IgD-negative memory B cell (primary cell): ENCODE measurements at regions not wholly inside any gene's neighbourhood (a gene's known extent, or its start where the extent isn't known, plus 50 kb on each side); places are given as distances from the start of the nearest gene placed in this dataset.
"Not testable (repeated sequence)": the region's sequence is repeated elsewhere in the genome, so short reads cannot be mapped to it uniquely, and the experiment has no call there.

Experiments used
- H3K27ac Mint-ChIP-seq, 3 donors: one replicate each; pipeline ENCODE4 v1.8.0; 2020 to 2022; ENCODE audit warnings: mild to moderate bottlenecking in 3 of 3, mixed read lengths in 3 of 3, moderate library complexity in 1 of 3
- H3K27me3 Mint-ChIP-seq: one replicate; pipeline ENCODE4 v1.8.0; 2021; ENCODE audit warnings: mixed read lengths
- H3K36me3 Mint-ChIP-seq: one replicate; pipeline ENCODE4 v1.8.0; 2020; ENCODE audit warnings: mild to moderate bottlenecking, mixed read lengths
- H3K4me1 Mint-ChIP-seq, 3 donors: one replicate each; pipeline ENCODE4 v1.8.0; 2020 to 2022; ENCODE audit warnings: mixed read lengths in 3 of 3, mild to moderate bottlenecking in 1 of 3
- H3K4me3 Mint-ChIP-seq, 4 donors: one replicate each; pipeline ENCODE4 v1.8.0; 2020 to 2022; ENCODE audit warnings: mild to moderate bottlenecking in 4 of 4, mixed read lengths in 4 of 4, moderate library complexity in 3 of 4
- H3K9me3 Mint-ChIP-seq, 3 donors: one replicate each; pipeline ENCODE4 v1.8.0; 2020 to 2021; ENCODE audit warnings: mixed read lengths in 3 of 3, mild to moderate bottlenecking in 1 of 3

DNA sequence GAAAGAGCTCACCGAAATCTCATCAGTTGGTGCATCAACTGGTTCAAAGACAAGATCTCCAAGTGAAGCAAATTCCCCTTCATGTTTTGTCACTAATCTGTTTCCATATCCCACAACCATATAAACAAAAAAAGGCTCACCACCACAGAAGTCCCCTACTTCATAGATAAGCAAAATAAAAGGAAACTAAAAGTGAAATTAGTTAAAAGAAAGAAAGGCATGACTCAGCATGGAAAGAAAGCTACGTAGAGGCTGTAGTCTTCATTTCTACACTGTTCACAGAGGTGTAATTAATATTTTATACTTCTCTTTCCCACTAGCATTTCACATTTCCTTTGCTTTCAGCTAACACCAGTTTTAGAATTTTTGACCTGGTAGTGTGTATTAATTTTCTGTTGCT, 208.0 kb downstream of the CYLC2 start:
- Mint-ChIP-seq H3K4me1 (no peaks in the 10 kb centered on the region), H3K4me3 (no peak overlapping the region), H3K9me3 (peaks cover 0 to 6% (median 2%) of the 10 kb centered on the region in 3 donors), H3K36me3 (no peaks in the 10 kb centered on the region), H3K27me3 (no peaks in the 10 kb centered on the region), H3K27ac (no peak overlapping the region)

GRCh38 chr9:103205881-103206585, 210.9 kb downstream of the CYLC2 start:
- not testable (repeated sequence) for H3K4me3 Mint-ChIP-seq, H3K27me3 Mint-ChIP-seq, H3K36me3 Mint-ChIP-seq, H3K4me1 Mint-ChIP-seq, H3K27ac Mint-ChIP-seq
- H3K9me3 Mint-ChIP-seq = peaks cover 6 to 15% (median 7%) of the 10 kb centered on the region in 3 donors

DNA sequence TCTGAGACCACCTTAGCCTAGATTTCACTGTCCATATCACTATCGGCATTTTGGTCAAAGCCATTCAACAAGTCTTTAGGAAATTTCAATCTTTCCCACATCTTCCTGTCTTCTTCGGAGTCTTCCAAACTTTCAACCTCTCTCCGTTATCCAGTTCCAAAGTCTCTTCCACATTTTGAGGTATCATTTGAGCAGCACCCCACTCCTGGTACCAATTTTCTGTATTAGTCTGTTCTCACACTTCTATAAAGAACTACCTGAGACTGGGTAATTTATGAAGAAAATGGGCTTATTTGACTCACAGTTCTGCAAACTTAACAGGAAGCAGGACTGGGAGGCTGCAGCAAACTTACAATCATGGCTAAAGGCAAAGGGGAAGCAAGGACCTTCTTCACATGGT, 215.5 kb downstream of the CYLC2 start:
- no peaks in the 10 kb centered on the region for H3K4me1 Mint-ChIP-seq
- H3K27me3 Mint-ChIP-seq = no peaks in the 10 kb centered on the region
- H3K9me3 Mint-ChIP-seq = peaks cover 6 to 26% (median 14%) of the 10 kb centered on the region in 3 donors
- no peak overlapping the region for H3K4me3 Mint-ChIP-seq
- H3K27ac Mint-ChIP-seq = no peak overlapping the region
- H3K36me3 Mint-ChIP-seq = no peaks in the 10 kb centered on the region

DNA sequence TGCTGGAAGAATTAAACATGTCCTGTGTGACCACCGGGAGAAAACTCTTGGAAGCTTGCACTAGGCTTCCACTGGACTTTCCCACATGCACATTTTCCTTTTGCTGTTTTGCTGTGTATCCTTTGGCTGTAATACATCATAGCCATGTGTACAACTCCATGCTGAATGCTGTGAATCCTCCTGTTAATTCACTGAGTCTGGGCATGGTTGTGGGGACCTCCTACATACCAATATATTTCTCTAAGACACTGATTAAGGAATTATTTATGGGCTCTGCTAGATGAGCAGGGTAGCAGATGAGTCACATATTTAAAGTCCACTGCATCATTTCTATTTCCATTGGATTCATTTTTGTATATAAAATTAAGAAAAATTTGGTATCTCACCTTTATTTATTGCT, 220.1 kb downstream of the CYLC2 start:
- Mint-ChIP-seq H3K36me3 (no peaks in the 10 kb centered on the region), H3K27ac (no peak overlapping the region), H3K9me3 (peaks cover 4 to 26% (median 11%) of the 10 kb centered on the region in 3 donors), H3K4me3 (no peak overlapping the region), H3K27me3 (no peaks in the 10 kb centered on the region), H3K4me1 (no peaks in the 10 kb centered on the region)

GRCh38 chr9:103225702-103226646, 230.8 kb downstream of the CYLC2 start:
- Mint-ChIP-seq H3K36me3 (no peaks in the 10 kb centered on the region), H3K4me1 (peaks cover 0 to 2% (median 0%) of the 10 kb centered on the region in 3 donors), H3K9me3 (no peaks in the 10 kb centered on the region), H3K27me3 (no peaks in the 10 kb centered on the region), H3K4me3 (no peak overlapping the region), H3K27ac (no peak overlapping the region)

- peaks cover 0 to 2% (median 0%) of the 10 kb centered on the region in 3 donors for H3K4me1 Mint-ChIP-seq
- H3K27me3 Mint-ChIP-seq = no peaks in the 10 kb centered on the region
- no peaks in the 10 kb centered on the region for H3K36me3 Mint-ChIP-seq
- H3K27ac Mint-ChIP-seq = no peak overlapping the region
- H3K4me3 Mint-ChIP-seq = no peak overlapping the region
- no peaks in the 10 kb centered on the region for H3K9me3 Mint-ChIP-seq
Measured at GRCh38 chr9:103226647-103227013, 231.5 kb downstream of the CYLC2 start.

DNA sequence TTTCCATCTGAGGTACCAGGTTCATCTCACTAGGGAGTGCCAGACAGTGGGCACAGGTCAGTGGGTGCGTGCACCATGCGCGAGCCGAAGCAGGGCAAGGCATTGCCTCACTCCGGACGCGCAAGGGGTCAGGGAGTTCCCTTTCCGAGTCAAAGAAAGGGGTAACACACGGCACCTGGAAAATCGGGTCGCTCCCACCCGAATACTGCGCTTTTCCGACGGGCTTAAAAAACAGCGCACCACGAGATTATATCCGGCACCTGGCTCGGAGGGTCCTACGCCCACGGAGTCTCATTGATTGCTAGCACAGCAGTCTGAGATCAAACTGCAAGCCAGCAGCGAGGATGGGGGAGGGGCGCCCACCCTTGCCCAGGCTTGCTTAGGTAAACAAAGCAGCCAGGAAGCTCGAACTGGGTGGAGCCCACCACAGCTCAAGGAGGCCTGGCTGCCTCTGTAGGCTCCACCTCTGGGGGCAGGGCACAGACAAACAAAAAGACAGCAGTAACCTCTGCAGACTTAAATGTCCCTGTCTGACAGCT, 242.5 kb downstream of the CYLC2 start:
- H3K4me1 Mint-ChIP-seq, H3K36me3 Mint-ChIP-seq, H3K27ac Mint-ChIP-seq, H3K27me3 Mint-ChIP-seq, H3K4me3 Mint-ChIP-seq, H3K9me3 Mint-ChIP-seq: not testable (repeated sequence)

GRCh38 chr9:103242025-103242424, 246.9 kb downstream of the CYLC2 start:
- Mint-ChIP-seq H3K4me1 (no peaks in the 10 kb centered on the region), H3K9me3 (peaks cover 0 to 3% (median 0%) of the 10 kb centered on the region in 3 donors), H3K36me3 (no peaks in the 10 kb centered on the region), H3K27me3 (no peaks in the 10 kb centered on the region), H3K4me3 (no peak overlapping the region), H3K27ac (no peak overlapping the region)

DNA sequence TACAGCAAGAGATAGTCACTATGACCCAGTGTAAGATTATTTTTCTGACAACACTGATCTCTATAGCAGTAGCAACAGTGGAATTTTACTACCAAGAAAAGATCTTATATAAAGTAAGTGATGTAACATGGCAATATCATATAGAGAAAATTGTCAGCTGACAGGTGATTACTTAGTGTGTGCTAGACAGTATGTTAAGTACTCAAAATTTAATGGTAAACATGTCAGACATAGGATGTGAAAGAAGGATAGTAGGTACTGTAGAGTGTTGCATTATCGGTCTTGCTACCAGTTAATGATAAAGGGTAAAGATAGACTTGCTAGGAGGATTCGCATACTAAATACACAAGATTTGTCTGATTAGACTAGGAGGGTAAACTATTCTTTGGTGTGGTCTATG, 247.4 kb downstream of the CYLC2 start:
- Mint-ChIP-seq H3K4me1 (no peaks in the 10 kb centered on the region), H3K27me3 (no peaks in the 10 kb centered on the region), H3K36me3 (no peaks in the 10 kb centered on the region), H3K4me3 (no peak overlapping the region), H3K27ac (no peak overlapping the region), H3K9me3 (peaks cover 0 to 4% (median 0%) of the 10 kb centered on the region in 3 donors)

DNA sequence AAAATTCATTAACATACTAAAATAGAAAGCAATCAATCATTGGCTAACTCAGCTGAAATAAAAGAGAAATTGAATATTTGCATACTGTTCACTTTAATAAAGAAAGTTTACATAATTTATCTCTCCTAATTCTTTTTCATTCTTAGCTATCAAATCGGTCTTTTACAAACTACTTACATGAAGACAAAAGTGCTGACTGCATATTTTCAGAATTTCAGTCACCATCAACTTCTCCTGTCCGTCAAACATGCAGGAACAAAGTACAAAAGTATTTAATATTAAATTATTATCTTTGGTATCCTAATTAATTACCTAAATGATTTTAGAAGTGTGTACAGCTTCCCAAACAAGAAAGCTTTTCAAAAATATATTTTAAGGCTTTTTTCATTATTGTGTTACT, 248.4 kb downstream of the CYLC2 start:
- Mint-ChIP-seq H3K27me3 (no peaks in the 10 kb centered on the region), H3K27ac (no peak overlapping the region), H3K4me3 (no peak overlapping the region), H3K36me3 (no peaks in the 10 kb centered on the region), H3K4me1 (no peaks in the 10 kb centered on the region), H3K9me3 (peaks cover 0 to 4% (median 0%) of the 10 kb centered on the region in 3 donors)

GRCh38 chr9:103245369-103245768, 250.2 kb downstream of the CYLC2 start:
- Mint-ChIP-seq H3K27me3 (no peaks in the 10 kb centered on the region), H3K4me3 (no peak overlapping the region), H3K27ac (no peak overlapping the region), H3K36me3 (no peaks in the 10 kb centered on the region), H3K4me1 (no peaks in the 10 kb centered on the region), H3K9me3 (peaks cover 0 to 7% (median 0%) of the 10 kb centered on the region in 3 donors)

DNA sequence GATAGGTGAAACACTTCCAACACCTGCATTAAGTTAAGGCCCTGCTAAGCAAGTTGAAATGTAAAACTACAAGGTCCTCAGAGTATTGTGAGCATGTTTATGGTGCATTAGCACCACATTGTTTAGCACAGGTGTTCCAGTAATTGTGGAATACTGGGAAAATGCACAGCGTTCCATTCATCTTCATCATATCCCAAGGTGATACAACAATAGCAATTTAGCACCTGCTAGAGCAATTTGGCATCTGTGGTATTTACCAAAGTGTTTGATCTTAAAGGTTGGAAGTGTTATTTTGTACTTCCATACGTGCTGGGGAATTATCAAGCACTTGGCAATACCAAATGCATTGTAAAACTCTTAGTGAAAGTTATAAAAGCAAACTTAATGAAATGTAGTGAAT, 266.8 kb downstream of the CYLC2 start:
- Mint-ChIP-seq H3K9me3 (peaks cover 3 to 8% (median 5%) of the 10 kb centered on the region in 3 donors), H3K27ac (no peak overlapping the region), H3K4me1 (no peaks in the 10 kb centered on the region), H3K4me3 (no peak overlapping the region), H3K36me3 (peaks cover 2% of the 10 kb centered on the region), H3K27me3 (no peaks in the 10 kb centered on the region)

DNA sequence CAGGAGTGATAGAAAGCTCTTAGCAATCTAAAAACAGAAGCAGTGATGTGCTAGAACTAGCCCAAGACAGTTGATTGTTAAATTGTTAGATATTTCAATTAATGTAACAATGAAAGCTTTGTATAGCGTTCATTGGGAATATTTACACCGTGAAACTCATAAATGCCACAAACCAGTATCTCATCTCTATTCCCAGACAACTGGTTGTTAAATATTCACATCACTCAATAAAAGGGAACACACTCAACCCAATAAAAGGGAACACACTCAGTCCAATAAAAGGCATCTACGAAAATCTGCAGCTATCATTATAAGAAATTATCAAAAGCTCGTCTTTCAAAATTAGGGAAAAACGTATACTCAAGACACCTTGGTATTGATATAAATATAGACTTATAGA, 270.9 kb downstream of the CYLC2 start:
- Mint-ChIP-seq H3K27me3 (no peaks in the 10 kb centered on the region), H3K36me3 (no peaks in the 10 kb centered on the region), H3K4me1 (no peaks in the 10 kb centered on the region), H3K9me3 (peaks cover 0 to 8% (median 4%) of the 10 kb centered on the region in 3 donors), H3K4me3 (no peak overlapping the region), H3K27ac (no peak overlapping the region)

DNA sequence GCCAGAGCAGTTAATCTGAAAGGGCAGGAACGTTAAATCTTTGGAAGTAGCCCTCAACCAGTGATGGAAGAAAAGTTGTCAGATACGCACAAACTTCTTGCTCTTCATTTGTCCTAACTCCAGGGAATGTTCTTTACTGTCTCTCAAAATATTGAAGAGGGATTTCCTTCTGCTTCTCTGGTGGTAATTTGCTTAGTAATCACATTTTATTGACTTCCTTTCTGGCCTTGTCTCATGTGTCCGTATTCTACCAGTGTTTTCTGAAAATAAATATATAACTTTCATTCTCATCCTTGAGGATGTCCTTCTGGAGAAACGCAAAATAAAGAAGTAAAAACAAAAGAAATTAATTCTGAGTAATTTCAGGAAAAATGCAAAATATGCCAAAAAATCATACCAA, 282.1 kb downstream of the CYLC2 start:
- no peaks in the 10 kb centered on the region for H3K4me1 Mint-ChIP-seq
- no peak overlapping the region for H3K4me3 Mint-ChIP-seq
- H3K36me3 Mint-ChIP-seq = no peaks in the 10 kb centered on the region
- H3K27me3 Mint-ChIP-seq = no peaks in the 10 kb centered on the region
- peaks cover 4 to 12% (median 5%) of the 10 kb centered on the region in 3 donors for H3K9me3 Mint-ChIP-seq
- H3K27ac Mint-ChIP-seq = no peak overlapping the region

DNA sequence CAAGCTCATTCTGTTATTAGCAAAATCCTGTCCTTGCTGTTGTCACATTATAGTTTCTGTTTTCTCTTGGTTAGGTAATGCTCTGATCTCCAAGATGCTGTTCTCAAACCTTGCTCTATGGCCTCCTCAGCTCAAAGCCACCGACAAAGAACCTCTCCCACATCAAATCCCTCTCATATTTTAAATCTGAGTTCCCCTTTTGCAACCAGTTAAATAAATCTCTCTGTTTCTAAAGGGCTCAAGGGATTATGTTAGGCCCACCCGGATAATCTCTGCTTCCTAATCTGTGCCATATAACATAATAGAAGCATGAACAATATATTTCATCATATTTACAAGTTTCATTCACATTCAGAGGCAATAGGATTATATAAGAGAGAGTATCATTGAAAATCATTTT, 286.0 kb downstream of the CYLC2 start:
- Mint-ChIP-seq H3K36me3 (no peaks in the 10 kb centered on the region), H3K27ac (no peak overlapping the region), H3K4me3 (no peak overlapping the region), H3K27me3 (no peaks in the 10 kb centered on the region), H3K4me1 (no peaks in the 10 kb centered on the region), H3K9me3 (peaks cover 1 to 7% (median 3%) of the 10 kb centered on the region in 3 donors)
